ENCODE measurements at regions not wholly inside any gene's neighbourhood (a gene's known extent, or its start where the extent isn't known, plus 50 kb on each side); places are given as distances from the start of the nearest gene placed in this dataset.

GRCh38 chr14:58780605-58781004, 142.8 kb downstream of the DACT1 start:
- Histone ChIP-seq H3K36me3 (no peaks in the 10 kb centered on the region), H3K4me1 (no peaks in the 10 kb centered on the region), H3K27ac (no peak overlapping the region), H3K27me3 (no peaks in the 10 kb centered on the region), H3K4me3 (no peak overlapping the region), H3K9me3 (no peaks in the 10 kb centered on the region)
- WGBS, result 82% methylated on average over 6 of the region's 6 CpGs
- TF ChIP-seq EP300 (IDR thresholded peaks at IDR 0.05) (no peak), POLR2A (IDR thresholded peaks at IDR 0.05) (no peak), CTCF (IDR thresholded peaks at IDR 0.05) (no peak), POLR2AphosphoS5 (IDR thresholded peaks at IDR 0.05) (no peak)
- DNase-seq (ENCODE audit: low spot score in 2 of 2), result no peak

- H3K36me3 ChIP-seq, result no peaks in the 10 kb centered on the region
- no peaks in the 10 kb centered on the region for H3K9me3 ChIP-seq
- 97% methylated on average over 6 of the region's 6 CpGs for WGBS
- H3K4me1 ChIP-seq, result no peaks in the 10 kb centered on the region
- no peak overlapping the region for H3K4me3 ChIP-seq
- H3K27me3 ChIP-seq, result no peaks in the 10 kb centered on the region
- TF ChIP-seq CTCF (IDR thresholded peaks at IDR 0.05) (no peak), POLR2A (IDR thresholded peaks at IDR 0.05) (no peak), POLR2AphosphoS5 (IDR thresholded peaks at IDR 0.05) (no peak), EP300 (IDR thresholded peaks at IDR 0.05) (no peak)
- H3K27ac ChIP-seq, result no peak overlapping the region
- no peak for DNase-seq (ENCODE audit: low spot score in 2 of 2)
These were observed 144.2 kb downstream of the DACT1 start for GRCh38 chr14:58782011-58782410.

GRCh38 chr14:58783792-58784511, 146.2 kb downstream of the DACT1 start:
- H3K4me1 ChIP-seq, result no peaks in the 10 kb centered on the region
- H3K27ac ChIP-seq, result no peak overlapping the region
- TF ChIP-seq POLR2AphosphoS5 (IDR thresholded peaks at IDR 0.05) (no peak), POLR2A (IDR thresholded peaks at IDR 0.05) (no peak), CTCF (IDR thresholded peaks at IDR 0.05) (no peak), EP300 (IDR thresholded peaks at IDR 0.05) (no peak)
- H3K9me3 ChIP-seq, result no peaks in the 10 kb centered on the region
- no peak overlapping the region for H3K4me3 ChIP-seq
- H3K27me3 ChIP-seq, result no peaks in the 10 kb centered on the region
- no peak for DNase-seq (ENCODE audit: low spot score in 2 of 2)
- 53% methylated on average over 10 of the region's 10 CpGs for WGBS
- H3K36me3 ChIP-seq, result no peaks in the 10 kb centered on the region

- no peak for DNase-seq (ENCODE audit: low spot score in 2 of 2)
- no peak for TF ChIP-seq POLR2AphosphoS5 (IDR thresholded peaks at IDR 0.05)
- TF ChIP-seq POLR2A (IDR thresholded peaks at IDR 0.05), result no peak
- no peak for TF ChIP-seq EP300 (IDR thresholded peaks at IDR 0.05)
- TF ChIP-seq CTCF (IDR thresholded peaks at IDR 0.05), result no peak
These were observed 147.2 kb downstream of the DACT1 start for GRCh38 chr14:58784931-58785330.

GRCh38 chr14:58785701-58786100, 147.9 kb downstream of the DACT1 start:
- H3K27me3 ChIP-seq, result no peaks in the 10 kb centered on the region
- no peaks in the 10 kb centered on the region for H3K9me3 ChIP-seq
- H3K4me1 ChIP-seq, result no peaks in the 10 kb centered on the region
- 64% methylated on average over 3 of the region's 3 CpGs for WGBS
- H3K36me3 ChIP-seq, result no peaks in the 10 kb centered on the region
- DNase-seq (ENCODE audit: low spot score in 2 of 2), result no peak
- no peak overlapping the region for H3K4me3 ChIP-seq
- TF ChIP-seq EP300 (IDR thresholded peaks at IDR 0.05), result no peak
- no peak for TF ChIP-seq CTCF (IDR thresholded peaks at IDR 0.05)
- TF ChIP-seq POLR2A (IDR thresholded peaks at IDR 0.05), result no peak
- no peak for TF ChIP-seq POLR2AphosphoS5 (IDR thresholded peaks at IDR 0.05)
- no peak overlapping the region for H3K27ac ChIP-seq

More at GRCh38 chr14:58784931-58785330, 147.2 kb downstream of the DACT1 start:
- Histone ChIP-seq H3K4me1 (no peaks in the 10 kb centered on the region), H3K4me3 (no peak overlapping the region), H3K27me3 (no peaks in the 10 kb centered on the region), H3K9me3 (no peaks in the 10 kb centered on the region), H3K36me3 (no peaks in the 10 kb centered on the region), H3K27ac (no peak overlapping the region)
- 82% methylated on average over 1 of the region's 1 CpG for WGBS
